ENCODE measurements at regions not wholly inside any gene's neighbourhood (a gene's known extent, or its start where the extent isn't known, plus 50 kb on each side); places are given as distances from the start of the nearest gene placed in this dataset.

DNA sequence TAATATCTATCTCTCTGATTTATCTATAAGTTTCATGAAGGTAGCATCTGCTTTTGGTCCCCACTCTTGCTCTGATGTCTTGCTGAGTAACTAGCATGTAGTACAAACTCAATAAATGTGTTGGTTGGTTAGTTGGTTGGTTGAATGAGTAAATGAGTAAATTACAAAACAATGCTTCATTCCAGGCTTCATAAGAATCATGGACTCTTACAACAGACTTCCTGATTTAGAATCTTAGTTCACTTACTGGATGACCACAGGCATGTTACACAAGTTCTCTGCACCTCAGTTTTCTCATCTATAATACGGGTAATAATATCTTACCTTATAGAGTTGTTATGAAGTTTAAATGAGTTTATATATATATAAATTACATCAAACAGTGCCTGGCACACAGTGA is 98.6 kb downstream of the ZNF281 start:
- Histone ChIP-seq H3K27me3 (ENCODE audit: control insufficient read depth in 3 of 3, insufficient read depth in 3 of 3, low read length in 3 of 3) (no peaks in the 10 kb centered on the region), H3K27ac (ENCODE audit: low read depth in 1 of 3, low read length in 2 of 3) (no peak overlapping the region), H3K4me3 (ENCODE audit: low read depth in 1 of 3, low read length in 3 of 3) (no peak overlapping the region), H3K9me3 (ENCODE audit: control insufficient read depth in 2 of 2, insufficient read depth in 1 of 2, low read depth in 1 of 2, low read length in 1 of 2) (no peaks in the 10 kb centered on the region), H3K4me1 (ENCODE audit: control insufficient read depth in 3 of 3, insufficient read depth in 2 of 3, low read depth in 1 of 3, low read length in 2 of 3) (no peaks in the 10 kb centered on the region), H3K36me3 (ENCODE audit: control insufficient read depth in 3 of 3, insufficient read depth in 2 of 3, low read depth in 1 of 3, low read length in 3 of 3) (no peaks in the 10 kb centered on the region)
- 90 to 95% (median 91%) methylated on average over 1 of the region's 1 CpG for WGBS, 3 donors
- DNase-seq (no peak), FAIRE-seq (no peak)

DNA sequence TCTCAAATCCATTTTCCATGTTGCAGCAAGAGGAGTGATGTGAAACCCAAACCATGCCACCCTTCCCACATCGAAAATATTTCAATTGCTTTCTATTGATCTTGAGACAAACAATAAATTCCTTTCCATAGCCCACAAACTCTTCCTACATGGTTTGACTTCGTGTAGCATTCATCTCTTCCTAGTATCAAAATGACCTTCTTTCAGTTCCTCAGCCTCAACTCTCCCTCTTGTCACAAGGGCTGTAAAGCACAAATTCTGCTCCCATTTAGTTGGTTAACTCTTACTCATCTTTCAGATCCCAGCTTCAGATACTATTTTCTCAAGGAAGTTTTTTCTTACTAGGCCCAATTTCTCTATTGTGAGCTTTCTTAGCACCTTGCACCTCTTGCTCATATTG is 99.0 kb downstream of the ZNF281 start:
- Histone ChIP-seq H3K4me1 (ENCODE audit: control insufficient read depth in 3 of 3, insufficient read depth in 2 of 3, low read depth in 1 of 3, low read length in 2 of 3) (no peaks in the 10 kb centered on the region), H3K9me3 (ENCODE audit: control insufficient read depth in 2 of 2, insufficient read depth in 1 of 2, low read depth in 1 of 2, low read length in 1 of 2) (no peaks in the 10 kb centered on the region), H3K4me3 (ENCODE audit: low read depth in 1 of 3, low read length in 3 of 3) (no peak overlapping the region), H3K27ac (ENCODE audit: low read depth in 1 of 3, low read length in 2 of 3) (no peak overlapping the region), H3K36me3 (ENCODE audit: control insufficient read depth in 3 of 3, insufficient read depth in 2 of 3, low read depth in 1 of 3, low read length in 3 of 3) (no peaks in the 10 kb centered on the region), H3K27me3 (ENCODE audit: control insufficient read depth in 3 of 3, insufficient read depth in 3 of 3, low read length in 3 of 3) (no peaks in the 10 kb centered on the region)
- FAIRE-seq (no peak), DNase-seq (no peak)
- WGBS, 3 donors = 78 to 82% (median 79%) methylated on average over 2 of the region's 2 CpGs

DNA sequence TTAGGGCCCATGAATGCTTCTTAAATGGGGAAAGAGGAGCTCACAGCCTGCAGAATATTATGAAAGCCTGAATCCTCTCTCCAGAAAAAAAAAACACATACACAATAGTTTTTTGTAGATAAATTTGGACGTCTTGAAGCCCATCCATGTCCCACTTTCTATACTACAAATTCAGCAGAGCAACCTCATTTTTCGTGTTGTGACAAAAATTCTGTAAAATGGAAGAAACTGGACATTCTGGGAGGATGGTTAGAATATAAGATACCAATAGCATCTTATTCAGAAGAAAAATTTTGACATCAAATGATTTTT is 102.1 kb downstream of the ZNF281 start:
- H3K4me1 ChIP-seq (ENCODE audit: control insufficient read depth in 3 of 3, insufficient read depth in 2 of 3, low read depth in 1 of 3, low read length in 2 of 3) = no peaks in the 10 kb centered on the region
- H3K4me3 ChIP-seq (ENCODE audit: low read depth in 1 of 3, low read length in 3 of 3) = no peak overlapping the region
- FAIRE-seq (no peak), DNase-seq (no peak)
- no peaks in the 10 kb centered on the region for H3K36me3 ChIP-seq (ENCODE audit: control insufficient read depth in 3 of 3, insufficient read depth in 2 of 3, low read depth in 1 of 3, low read length in 3 of 3)
- H3K27me3 ChIP-seq (ENCODE audit: control insufficient read depth in 3 of 3, insufficient read depth in 3 of 3, low read length in 3 of 3) = no peaks in the 10 kb centered on the region
- no peaks in the 10 kb centered on the region for H3K9me3 ChIP-seq (ENCODE audit: control insufficient read depth in 2 of 2, insufficient read depth in 1 of 2, low read depth in 1 of 2, low read length in 1 of 2)
- WGBS, 3 donors = 50 to 70% (median 60%) methylated on average over 2 of the region's 2 CpGs
- H3K27ac ChIP-seq (ENCODE audit: low read depth in 1 of 3, low read length in 2 of 3) = no peak overlapping the region

DNA sequence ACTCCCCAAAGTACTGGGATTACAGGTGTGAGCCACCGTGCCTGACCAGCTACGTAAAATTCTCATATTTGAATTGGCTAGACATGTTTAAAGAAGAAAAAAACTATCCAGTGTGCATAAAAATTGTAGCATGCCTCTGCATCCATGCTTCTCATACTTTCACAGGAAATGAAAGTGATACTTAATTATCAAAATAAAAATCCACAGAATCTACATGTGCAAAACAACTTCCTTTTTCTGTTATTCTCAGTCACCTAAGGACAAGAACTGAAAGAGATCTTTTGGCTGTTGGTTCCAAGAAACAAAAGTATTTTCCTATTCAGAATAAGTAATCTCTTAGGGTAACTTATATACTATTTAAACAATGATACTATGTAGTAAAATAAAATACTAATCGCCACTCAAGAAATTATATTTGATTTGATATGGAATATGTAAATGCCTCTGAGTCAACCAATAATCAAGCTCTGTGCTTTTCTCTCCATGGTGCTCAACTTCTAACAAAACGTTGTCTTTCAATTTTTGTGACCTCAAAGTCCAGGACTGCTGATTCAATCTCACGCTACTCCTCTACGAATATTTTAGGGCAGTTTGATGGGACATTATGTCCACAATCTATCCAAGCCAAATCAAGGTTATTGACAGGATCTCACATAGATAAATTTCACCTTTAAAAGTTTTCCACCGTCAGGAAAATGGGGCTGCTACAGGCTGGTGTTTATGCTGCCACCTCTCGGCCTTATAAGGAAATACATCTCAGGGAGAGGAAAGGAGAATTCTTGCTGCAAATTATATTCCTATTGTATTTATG is 102.7 kb downstream of the ZNF281 start:
- 28 to 41% (median 38%) methylated on average over 8 of the region's 8 CpGs for WGBS, 3 donors
- H3K27ac ChIP-seq (ENCODE audit: low read depth in 1 of 3, low read length in 2 of 3) = no peak overlapping the region
- no peaks in the 10 kb centered on the region for H3K36me3 ChIP-seq (ENCODE audit: control insufficient read depth in 3 of 3, insufficient read depth in 2 of 3, low read depth in 1 of 3, low read length in 3 of 3)
- no peaks in the 10 kb centered on the region for H3K27me3 ChIP-seq (ENCODE audit: control insufficient read depth in 3 of 3, insufficient read depth in 3 of 3, low read length in 3 of 3)
- no peaks in the 10 kb centered on the region for H3K4me1 ChIP-seq (ENCODE audit: control insufficient read depth in 3 of 3, insufficient read depth in 2 of 3, low read depth in 1 of 3, low read length in 2 of 3)
- DNase-seq = peak; percentile 56 to 63
- no peak overlapping the region for H3K4me3 ChIP-seq (ENCODE audit: low read depth in 1 of 3, low read length in 3 of 3)
- FAIRE-seq = no peak
- H3K9me3 ChIP-seq (ENCODE audit: control insufficient read depth in 2 of 2, insufficient read depth in 1 of 2, low read depth in 1 of 2, low read length in 1 of 2) = no peaks in the 10 kb centered on the region

DNA sequence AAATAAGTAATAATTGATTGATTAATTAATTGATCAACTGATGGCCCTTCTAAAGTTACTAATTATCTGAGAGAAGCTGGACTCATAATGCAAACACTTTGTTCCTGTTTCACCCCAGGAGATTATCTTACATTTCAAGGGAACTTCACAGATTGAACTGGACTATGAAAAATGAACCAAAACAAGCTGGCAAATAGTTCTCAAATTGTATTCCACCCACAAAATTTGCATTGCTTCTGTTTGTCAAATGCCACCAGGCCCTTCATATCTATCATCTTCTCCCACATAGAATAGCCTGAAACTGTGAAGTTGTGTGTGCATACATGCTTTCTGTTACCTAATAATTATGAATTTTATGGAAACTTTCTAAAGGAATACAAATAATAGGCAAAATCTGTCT is 104.0 kb downstream of the ZNF281 start:
- Histone ChIP-seq H3K27me3 (ENCODE audit: control insufficient read depth in 3 of 3, insufficient read depth in 3 of 3, low read length in 3 of 3) (no peaks in the 10 kb centered on the region), H3K4me1 (ENCODE audit: control insufficient read depth in 3 of 3, insufficient read depth in 2 of 3, low read depth in 1 of 3, low read length in 2 of 3) (no peaks in the 10 kb centered on the region), H3K4me3 (ENCODE audit: low read depth in 1 of 3, low read length in 3 of 3) (no peak overlapping the region), H3K27ac (ENCODE audit: low read depth in 1 of 3, low read length in 2 of 3) (no peak overlapping the region), H3K9me3 (ENCODE audit: control insufficient read depth in 2 of 2, insufficient read depth in 1 of 2, low read depth in 1 of 2, low read length in 1 of 2) (no peaks in the 10 kb centered on the region), H3K36me3 (ENCODE audit: control insufficient read depth in 3 of 3, insufficient read depth in 2 of 3, low read depth in 1 of 3, low read length in 3 of 3) (no peaks in the 10 kb centered on the region)
- no peak for FAIRE-seq
- no peak for DNase-seq

DNA sequence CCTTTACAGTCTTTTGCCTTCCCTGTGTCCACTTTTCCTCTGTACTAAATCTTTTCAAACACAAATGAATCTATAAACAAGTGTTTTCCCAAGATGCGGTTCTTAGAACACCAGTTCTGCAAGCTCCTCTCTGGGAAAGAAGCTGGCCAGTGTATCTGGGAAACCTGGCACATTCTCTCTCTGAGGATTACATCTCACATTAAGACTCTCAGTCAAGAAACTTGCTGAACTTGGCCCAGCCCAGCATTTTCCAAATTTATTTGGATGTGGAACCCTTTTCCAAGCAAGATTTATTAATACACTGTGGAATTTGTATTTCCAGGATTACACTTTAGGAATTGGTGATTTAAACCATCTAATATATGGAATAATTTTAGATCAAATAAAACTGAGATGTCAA is 105.7 kb downstream of the ZNF281 start:
- H3K36me3 ChIP-seq (ENCODE audit: control insufficient read depth in 3 of 3, insufficient read depth in 2 of 3, low read depth in 1 of 3, low read length in 3 of 3) = no peaks in the 10 kb centered on the region
- no peaks in the 10 kb centered on the region for H3K27me3 ChIP-seq (ENCODE audit: control insufficient read depth in 3 of 3, insufficient read depth in 3 of 3, low read length in 3 of 3)
- H3K9me3 ChIP-seq (ENCODE audit: control insufficient read depth in 2 of 2, insufficient read depth in 1 of 2, low read depth in 1 of 2, low read length in 1 of 2) = no peaks in the 10 kb centered on the region
- H3K4me3 ChIP-seq (ENCODE audit: low read depth in 1 of 3, low read length in 3 of 3) = no peak overlapping the region
- no peak overlapping the region for H3K27ac ChIP-seq (ENCODE audit: low read depth in 1 of 3, low read length in 2 of 3)
- H3K4me1 ChIP-seq (ENCODE audit: control insufficient read depth in 3 of 3, insufficient read depth in 2 of 3, low read depth in 1 of 3, low read length in 2 of 3) = no peaks in the 10 kb centered on the region
- DNase-seq (no peak), FAIRE-seq (no peak)
- WGBS, 3 donors = 80 to 94% (median 84%) methylated on average over 1 of the region's 1 CpG

DNA sequence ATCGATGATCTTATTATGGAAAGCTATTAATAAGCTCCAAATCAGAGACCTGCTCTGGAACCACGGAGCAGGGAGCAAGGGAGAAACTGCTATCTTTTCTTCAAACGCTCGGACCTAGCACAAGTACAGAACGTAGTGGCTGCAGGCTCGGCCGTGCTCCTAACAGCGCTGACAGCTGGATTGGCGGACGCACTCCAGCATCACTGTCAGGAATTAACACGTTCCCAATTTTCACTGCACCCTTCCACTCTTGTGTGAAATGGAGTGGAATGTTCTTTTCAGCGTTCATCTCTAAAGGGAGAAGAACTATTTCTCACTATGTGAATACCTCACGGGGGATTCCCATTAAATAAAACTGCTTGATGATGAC is 106.9 kb downstream of the ZNF281 start:
- DNase-seq (peak in 1 of 2 donors; percentile 39), FAIRE-seq (no peak)
- Histone ChIP-seq H3K27me3 (ENCODE audit: control insufficient read depth in 3 of 3, insufficient read depth in 3 of 3, low read length in 3 of 3) (no peaks in the 10 kb centered on the region), H3K36me3 (ENCODE audit: control insufficient read depth in 3 of 3, insufficient read depth in 2 of 3, low read depth in 1 of 3, low read length in 3 of 3) (no peaks in the 10 kb centered on the region), H3K4me3 (ENCODE audit: low read depth in 1 of 3, low read length in 3 of 3) (peak overlapping the region in 2 of 3 donors; percentile 63 to 91), H3K4me1 (ENCODE audit: control insufficient read depth in 3 of 3, insufficient read depth in 2 of 3, low read depth in 1 of 3, low read length in 2 of 3) (no peaks in the 10 kb centered on the region), H3K9me3 (ENCODE audit: control insufficient read depth in 2 of 2, insufficient read depth in 1 of 2, low read depth in 1 of 2, low read length in 1 of 2) (no peaks in the 10 kb centered on the region), H3K27ac (ENCODE audit: low read depth in 1 of 3, low read length in 2 of 3) (no peak overlapping the region)
- 7 to 37% (median 25%) methylated on average over 13 of the region's 13 CpGs for WGBS, 3 donors

DNA sequence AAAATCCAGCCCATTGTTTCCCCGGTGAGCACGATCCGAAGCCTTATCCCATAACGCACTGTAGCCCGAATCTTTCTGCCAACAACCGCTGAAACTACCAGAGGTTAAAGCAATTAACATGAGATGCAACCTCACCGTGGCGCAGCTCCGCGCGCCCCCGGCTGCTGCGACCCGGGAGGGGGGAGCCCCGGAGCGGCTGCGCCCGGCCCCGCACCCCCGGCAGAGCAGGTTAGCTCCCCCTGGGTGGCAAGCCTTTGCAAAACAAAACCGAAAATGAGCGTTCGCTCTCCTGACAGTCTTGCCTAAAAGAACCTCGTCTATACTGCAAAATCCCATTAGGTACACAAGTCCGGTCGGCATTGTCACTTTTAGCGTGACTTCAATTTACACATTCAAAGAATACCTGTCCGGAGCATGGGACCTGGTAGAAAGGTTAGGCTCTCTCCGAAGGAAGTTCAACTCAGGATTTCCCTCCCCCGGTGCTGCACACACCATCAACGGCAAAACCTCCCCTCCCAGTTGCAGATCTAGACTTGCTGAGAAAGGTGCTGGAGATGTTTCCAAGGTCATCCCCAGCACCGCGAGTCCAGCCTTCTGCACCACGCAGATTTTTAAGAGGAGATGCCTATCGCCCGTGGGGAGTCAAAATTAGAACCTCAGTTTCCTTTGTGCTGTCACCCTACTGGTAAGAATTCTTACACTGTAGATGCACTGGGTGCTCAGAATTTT is 107.5 kb downstream of the ZNF281 start:
- Histone ChIP-seq H3K4me3 (ENCODE audit: low read depth in 1 of 3, low read length in 3 of 3) (peak overlapping the region; percentile 51 to 91 (median 63)), H3K4me1 (ENCODE audit: control insufficient read depth in 3 of 3, insufficient read depth in 2 of 3, low read depth in 1 of 3, low read length in 2 of 3) (no peaks in the 10 kb centered on the region), H3K36me3 (ENCODE audit: control insufficient read depth in 3 of 3, insufficient read depth in 2 of 3, low read depth in 1 of 3, low read length in 3 of 3) (no peaks in the 10 kb centered on the region), H3K27ac (ENCODE audit: low read depth in 1 of 3, low read length in 2 of 3) (peak overlapping the region in 1 of 3 donors; percentile 47), H3K9me3 (ENCODE audit: control insufficient read depth in 2 of 2, insufficient read depth in 1 of 2, low read depth in 1 of 2, low read length in 1 of 2) (no peaks in the 10 kb centered on the region), H3K27me3 (ENCODE audit: control insufficient read depth in 3 of 3, insufficient read depth in 3 of 3, low read length in 3 of 3) (no peaks in the 10 kb centered on the region)
- 0% methylated on average over 35 to 36 of the region's 36 CpGs for WGBS, 3 donors
- DNase-seq = peak; percentile 64 to 71
- no peak for FAIRE-seq

All from small intestine (tissue), 7 donors.